SK-N-MC (cell line): ENCODE measurements at regions not wholly inside any gene's neighbourhood (a gene's known extent, or its start where the extent isn't known, plus 50 kb on each side); places are given as distances from the start of the nearest gene placed in this dataset.

Experiments used
- DNase-seq: peaks from one replicate; pipeline ENCODE4 v3.0.0-alpha.2; 2011; ENCODE audit warnings: low read depth, low spot score
- H3K27ac ChIP-seq: fragments of 200-600 bp; sonication (generic); 2 replicates; pipeline ENCODE4 v1.5.1; 2016; ENCODE audit warnings: mixed run types
- H3K36me3 ChIP-seq: fragments of 200-600 bp; sonication (generic); 2 replicates; pipeline ENCODE4 v1.6.1; 2017; ENCODE audit warnings: antibody characterized with exemption, low read length, mixed read lengths; ENCODE audit not compliant: insufficient read depth
- H3K4me3 ChIP-seq: fragments of 200-600 bp; sonication (generic); 2 replicates; pipeline ENCODE4 v1.5.1; 2016
- H3K9ac ChIP-seq: fragments of 200-600 bp; sonication (generic); 2 replicates; pipeline ENCODE4 v1.8.0; 2017; ENCODE audit warnings: mixed run types, mixed read lengths; ENCODE audit not compliant: insufficient read length
- H3K9me3 ChIP-seq: fragments of 200-600 bp; sonication (generic); 2 replicates; pipeline ENCODE4 v1.6.1; 2017; ENCODE audit warnings: low read depth, mild to moderate bottlenecking, antibody characterized with exemption, low read length, moderate library complexity, mixed read lengths
- EZH2 ChIP-seq: fragments of 200-600 bp; sonication (generic); IDR thresholded peaks from one replicate; pipeline ENCODE4 v1.6.1; 2017; ENCODE audit warnings: antibody characterized with exemption
- FOXP2 ChIP-seq: optimal IDR thresholded peaks from 2 replicates; pipeline ENCODE3; 2011; ENCODE audit warnings: mild to moderate bottlenecking, moderate library complexity; ENCODE audit not compliant: insufficient read depth; ENCODE audit errors: extremely low read length, control extremely low read depth
- POLR2AphosphoS5 ChIP-seq: IDR thresholded peaks from 2 replicates; pipeline ENCODE4 v1.6.1; 2012; ENCODE audit warnings: mild to moderate bottlenecking, low read depth, low read length, borderline replicate concordance

DNA sequence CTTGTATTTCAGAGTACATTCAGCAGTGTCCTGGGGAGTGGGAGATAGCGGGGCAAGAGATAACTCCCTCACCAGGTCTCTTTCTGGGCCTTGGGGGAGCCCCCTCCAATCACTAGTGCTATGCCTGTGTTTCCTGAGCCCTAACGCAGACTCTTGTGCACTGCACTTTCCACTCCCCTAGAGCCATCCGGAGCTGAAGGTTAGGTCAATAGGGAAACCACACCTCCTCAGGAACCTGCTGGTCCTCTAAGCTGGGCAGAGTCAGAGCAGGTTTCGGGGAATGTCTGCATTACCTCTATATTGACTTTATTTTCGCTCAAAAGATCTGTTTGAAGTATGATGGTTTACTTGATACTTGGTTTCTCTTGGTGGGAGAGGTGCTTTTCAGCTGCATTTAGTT lies 617.0 kb upstream of the ROBO1 start:
- DNase-seq, result no peak
- Histone ChIP-seq H3K9ac (no peak overlapping the region), H3K9me3 (no peaks in the 10 kb centered on the region), H3K27ac (no peak overlapping the region), H3K36me3 (no peaks in the 10 kb centered on the region), H3K4me3 (no peak overlapping the region)
- TF ChIP-seq EZH2, result no peak
- no peak for TF ChIP-seq POLR2AphosphoS5
- TF ChIP-seq FOXP2, result no peak

DNA sequence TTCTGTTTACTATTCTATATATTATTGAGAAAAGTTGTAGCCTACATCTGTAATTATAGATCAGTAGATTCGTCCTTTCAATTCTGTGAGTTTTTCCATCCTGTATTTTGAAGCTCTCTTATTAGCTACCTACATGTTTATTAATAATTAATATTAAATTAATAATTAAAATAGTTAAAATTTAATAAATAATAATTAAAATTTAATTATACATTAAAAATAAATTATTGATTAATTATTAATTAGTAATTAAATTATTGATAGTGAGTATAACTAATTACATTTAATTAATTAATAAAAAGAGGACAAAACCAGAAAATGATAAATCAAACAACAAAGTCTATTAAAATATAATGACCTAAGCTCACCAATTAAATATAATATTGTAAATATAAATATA lies 606.6 kb upstream of the ROBO1 start:
- no peak for TF ChIP-seq POLR2AphosphoS5
- no peak for TF ChIP-seq EZH2
- no peak for TF ChIP-seq FOXP2

DNA sequence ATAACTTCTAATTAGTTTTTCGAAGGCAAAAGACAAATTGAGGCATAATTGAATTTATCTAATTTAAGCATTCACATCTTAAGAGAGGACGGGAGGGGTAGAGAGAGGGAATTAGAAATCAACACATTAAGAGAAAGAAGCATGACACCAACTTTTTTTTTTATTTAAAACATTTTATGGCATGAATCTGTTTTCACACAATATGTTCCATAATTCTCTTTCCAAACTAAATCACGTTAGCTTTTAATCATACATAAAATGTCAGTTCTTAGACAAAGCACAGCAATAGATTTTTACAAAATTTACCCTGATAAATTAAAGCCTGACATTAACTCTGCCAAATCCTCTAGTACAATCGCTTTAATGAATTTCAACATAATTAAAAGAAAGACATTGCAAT lies 600.8 kb upstream of the ROBO1 start:
- H3K36me3 ChIP-seq, result no peaks in the 10 kb centered on the region
- no peak overlapping the region for H3K4me3 ChIP-seq
- TF ChIP-seq FOXP2 (no peak), EZH2 (no peak), POLR2AphosphoS5 (no peak)
- H3K9ac ChIP-seq, result no peak overlapping the region
- H3K9me3 ChIP-seq, result no peaks in the 10 kb centered on the region
- DNase-seq, result no peak
- H3K27ac ChIP-seq, result no peak overlapping the region

More for the DNA sequence above, 606.6 kb upstream of the ROBO1 start:
- Histone ChIP-seq H3K36me3 (no peaks in the 10 kb centered on the region), H3K9ac (no peak overlapping the region), H3K9me3 (no peaks in the 10 kb centered on the region), H3K27ac (no peak overlapping the region), H3K4me3 (no peak overlapping the region)
- DNase-seq, result no peak

DNA sequence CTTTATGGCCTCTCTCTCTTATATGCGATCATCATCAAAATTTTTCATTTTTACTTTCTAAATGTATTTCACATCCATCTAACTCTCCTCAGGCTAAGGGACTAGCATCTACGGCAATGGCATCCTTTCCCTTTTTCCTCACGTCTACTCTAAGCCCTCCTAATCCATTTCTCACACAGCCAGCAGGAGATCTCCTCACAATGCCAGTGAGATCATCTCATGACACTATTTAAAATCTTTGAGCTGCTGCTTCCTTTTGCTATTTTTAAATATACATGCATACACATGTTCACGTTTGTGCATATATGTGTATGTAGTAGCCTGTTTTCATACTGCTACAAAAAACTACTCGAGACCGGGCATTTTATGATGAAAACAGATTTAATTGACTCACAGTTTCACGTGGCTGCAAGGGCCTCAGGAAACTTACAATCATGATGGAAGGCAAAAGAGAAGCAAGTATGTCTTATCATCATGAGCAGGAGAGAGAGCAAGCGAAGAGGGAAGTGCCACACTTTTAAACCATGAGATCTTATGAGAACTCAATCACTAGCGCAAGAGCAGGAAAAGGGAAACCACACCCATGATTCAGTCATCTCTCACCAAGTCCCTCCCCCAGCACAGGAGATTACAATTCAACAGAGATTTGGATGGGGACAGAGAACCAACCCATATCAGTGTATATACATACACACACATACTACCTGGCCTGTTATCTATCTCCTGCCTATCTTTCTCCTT lies 599.2 kb upstream of the ROBO1 start:
- DNase-seq, result no peak
- Histone ChIP-seq H3K9me3 (no peaks in the 10 kb centered on the region), H3K4me3 (no peak overlapping the region), H3K27ac (no peak overlapping the region), H3K9ac (no peak overlapping the region), H3K36me3 (no peaks in the 10 kb centered on the region)
- no peak for TF ChIP-seq FOXP2
- no peak for TF ChIP-seq EZH2
- TF ChIP-seq POLR2AphosphoS5, result no peak

DNA sequence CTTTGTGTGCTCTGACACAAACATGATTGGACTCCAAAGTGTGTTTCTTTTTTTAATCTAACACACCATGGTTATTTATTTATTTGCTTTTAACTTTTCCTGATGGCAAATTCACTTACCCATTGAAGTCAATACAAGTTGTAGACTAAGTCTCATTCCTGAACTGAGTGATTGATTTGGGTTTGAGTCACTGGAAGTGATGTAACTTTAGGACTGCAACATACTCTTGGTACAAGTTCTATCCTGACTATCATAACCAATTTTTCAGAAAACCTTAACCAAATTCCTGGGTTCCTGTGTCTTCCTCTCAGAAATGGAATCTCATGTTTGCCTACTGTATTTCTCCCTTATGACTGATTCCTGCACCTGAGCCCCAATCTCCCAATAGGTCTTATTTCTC lies 590.0 kb upstream of the ROBO1 start:
- Histone ChIP-seq H3K27ac (no peak overlapping the region), H3K9ac (no peak overlapping the region), H3K36me3 (no peaks in the 10 kb centered on the region), H3K9me3 (no peaks in the 10 kb centered on the region), H3K4me3 (no peak overlapping the region)
- no peak for DNase-seq
- no peak for TF ChIP-seq EZH2
- no peak for TF ChIP-seq FOXP2
- TF ChIP-seq POLR2AphosphoS5, result no peak

DNA sequence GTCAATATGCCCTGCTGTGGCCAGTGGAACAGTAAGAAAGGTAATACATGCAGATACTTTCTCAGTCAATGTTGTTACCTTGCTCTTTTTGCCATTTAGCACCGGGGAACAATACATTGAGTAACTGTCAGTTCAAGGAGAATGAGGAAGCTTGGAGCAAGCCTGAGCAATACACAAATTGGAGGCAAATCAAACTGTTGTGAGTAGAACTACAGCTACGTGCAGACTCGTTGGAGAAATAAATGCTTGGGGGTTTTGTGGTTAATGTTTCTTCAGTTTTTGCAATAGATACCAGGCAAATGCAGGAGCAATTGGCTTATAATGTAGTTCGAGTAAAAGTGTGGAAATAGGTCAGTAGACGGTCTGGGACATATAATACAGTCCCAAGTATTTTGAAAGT lies 587.3 kb upstream of the ROBO1 start:
- H3K9me3 ChIP-seq, result no peaks in the 10 kb centered on the region
- no peak for DNase-seq
- no peaks in the 10 kb centered on the region for H3K36me3 ChIP-seq
- H3K9ac ChIP-seq, result no peak overlapping the region
- no peak overlapping the region for H3K27ac ChIP-seq
- H3K4me3 ChIP-seq, result no peak overlapping the region
- no peak for TF ChIP-seq POLR2AphosphoS5
- no peak for TF ChIP-seq EZH2
- TF ChIP-seq FOXP2, result no peak

DNA sequence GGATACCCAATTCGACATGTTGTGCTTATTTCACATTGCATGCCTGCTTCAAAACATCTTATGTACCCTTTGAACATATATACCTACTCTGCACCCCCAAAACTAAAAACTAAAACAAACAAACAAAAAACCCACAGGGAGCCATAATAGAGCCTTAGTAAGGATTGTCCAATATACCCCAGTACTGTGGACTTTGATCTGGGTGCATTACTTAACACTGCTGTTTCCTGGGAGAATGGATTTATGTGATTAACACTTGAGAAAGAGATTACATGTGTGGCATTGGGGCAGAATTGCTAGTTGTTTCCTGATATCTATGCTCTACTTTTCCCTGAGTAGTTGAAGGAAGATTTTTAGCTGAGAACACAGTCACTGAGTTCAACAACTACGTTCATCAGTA lies 583.4 kb upstream of the ROBO1 start:
- no peak for TF ChIP-seq POLR2AphosphoS5
- TF ChIP-seq FOXP2, result no peak
- TF ChIP-seq EZH2, result no peak

DNA sequence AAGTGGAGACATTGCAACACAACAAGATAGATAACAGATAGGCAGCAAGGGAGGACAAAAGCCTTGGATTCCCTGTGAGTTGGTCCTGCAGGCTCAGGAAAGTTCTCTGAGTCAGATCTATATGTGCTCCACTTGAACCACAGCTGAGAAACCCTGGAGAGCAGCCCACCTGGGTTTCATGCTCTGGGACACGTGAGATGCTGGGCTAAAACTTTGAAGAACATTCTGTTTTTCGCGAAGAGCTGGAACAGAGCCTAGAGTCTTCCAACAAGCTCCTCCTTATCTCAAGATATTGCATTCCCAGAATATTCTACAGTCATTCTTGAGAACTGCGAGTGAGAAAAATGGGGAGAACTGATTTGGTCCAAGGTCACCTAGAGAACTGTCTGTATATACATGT lies 583.0 kb upstream of the ROBO1 start:
- no peaks in the 10 kb centered on the region for H3K36me3 ChIP-seq
- TF ChIP-seq EZH2, result no peak
- TF ChIP-seq POLR2AphosphoS5, result no peak
- H3K9me3 ChIP-seq, result no peaks in the 10 kb centered on the region
- no peak for DNase-seq
- no peak overlapping the region for H3K4me3 ChIP-seq
- H3K27ac ChIP-seq, result no peak overlapping the region
- no peak overlapping the region for H3K9ac ChIP-seq

More for the DNA sequence above, 583.4 kb upstream of the ROBO1 start:
- H3K36me3 ChIP-seq, result no peaks in the 10 kb centered on the region
- H3K27ac ChIP-seq, result no peak overlapping the region
- H3K4me3 ChIP-seq, result no peak overlapping the region
- DNase-seq, result no peak
- no peaks in the 10 kb centered on the region for H3K9me3 ChIP-seq
- no peak overlapping the region for H3K9ac ChIP-seq

DNA sequence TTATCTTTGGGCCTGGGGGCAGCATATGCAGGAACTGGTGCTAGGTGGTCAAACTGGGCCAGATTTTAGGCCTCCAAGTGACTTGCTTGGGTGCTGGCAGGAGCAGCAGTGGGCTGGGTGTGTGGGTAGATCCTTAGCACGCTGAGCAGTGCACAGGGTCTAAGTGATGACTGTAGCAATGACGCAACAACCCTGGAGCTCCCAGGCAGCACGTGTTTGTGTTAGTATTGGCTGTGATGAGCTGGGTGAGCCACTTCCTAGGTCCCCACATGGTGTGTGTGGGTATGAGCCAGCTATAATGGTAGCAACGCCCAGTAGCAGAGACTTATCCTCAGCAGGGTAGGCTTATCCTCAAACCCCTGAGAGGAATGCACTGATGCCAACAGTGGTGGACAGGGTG lies 570.6 kb upstream of the ROBO1 start:
- DNase-seq, result no peak
- H3K9ac ChIP-seq, result no peak overlapping the region
- H3K27ac ChIP-seq, result no peak overlapping the region
- H3K36me3 ChIP-seq, result no peaks in the 10 kb centered on the region
- TF ChIP-seq FOXP2, result no peak
- no peak for TF ChIP-seq EZH2
- TF ChIP-seq POLR2AphosphoS5, result no peak
- no peaks in the 10 kb centered on the region for H3K9me3 ChIP-seq
- no peak overlapping the region for H3K4me3 ChIP-seq
